GM11168 (cell line): ENCODE measurements at regions not wholly inside any gene's neighbourhood (a gene's known extent, or its start where the extent isn't known, plus 50 kb on each side); places are given as distances from the start of the nearest gene placed in this dataset.

ENCODE experiments used
- in situ Hi-C: fragments of 300-500 bp; cut with MboI; formaldehyde crosslinking; loops from one replicate; pipeline ENCODE4 v1.12.0; 2022; ENCODE audit warnings: low sequenced_read_pairs; ENCODE audit not compliant: unreplicated experiment

GRCh38 chr20:41956338-41957074, 338.3 kb upstream of the CHD6 start:
- in situ Hi-C loops = no loop called here

- in situ Hi-C loops = no loop called here
Observed at GRCh38 chr20:41952166-41952565, 334.0 kb upstream of the CHD6 start.

GRCh38 chr20:41951615-41952014, 333.4 kb upstream of the CHD6 start:
- in situ Hi-C loops = no loop called here

- in situ Hi-C loops = no loop called here
Observed at GRCh38 chr20:41939659-41940058, 321.5 kb upstream of the CHD6 start.

- in situ Hi-C loops = no loop called here
Observed at GRCh38 chr20:41938353-41938752, 320.2 kb upstream of the CHD6 start.

- in situ Hi-C loops = no loop called here
Observed at GRCh38 chr20:41935259-41935791, 317.1 kb upstream of the CHD6 start.

- in situ Hi-C loops = no loop called here
Observed at GRCh38 chr20:41932431-41932830, 314.3 kb upstream of the CHD6 start.

- in situ Hi-C loops = no loop called here
Observed at GRCh38 chr20:41927655-41928054, 309.5 kb upstream of the CHD6 start.

- in situ Hi-C loops = no loop called here
Observed at GRCh38 chr20:41927189-41927588, 309.0 kb upstream of the CHD6 start.

GRCh38 chr20:41925476-41925875, 307.3 kb upstream of the CHD6 start:
- in situ Hi-C loops = no loop called here

GRCh38 chr20:41923624-41924023, 305.4 kb upstream of the CHD6 start:
- in situ Hi-C loops = no loop called here

- in situ Hi-C loops = no loop called here
Observed at GRCh38 chr20:41913146-41913545, 295.0 kb upstream of the CHD6 start.

- in situ Hi-C loops = no loop called here
Observed at GRCh38 chr20:41910558-41910957, 292.4 kb upstream of the CHD6 start.

GRCh38 chr20:41905199-41905598, 287.0 kb upstream of the CHD6 start:
- in situ Hi-C loops = no loop called here

GRCh38 chr20:41903586-41903985, 285.4 kb upstream of the CHD6 start:
- in situ Hi-C loops = no loop called here

GRCh38 chr20:41902346-41902745, 284.2 kb upstream of the CHD6 start:
- in situ Hi-C loops = no loop called here

- in situ Hi-C loops = no loop called here
Observed at GRCh38 chr20:41900201-41900691, 282.1 kb upstream of the CHD6 start.

GRCh38 chr20:41897708-41898107, 279.5 kb upstream of the CHD6 start:
- in situ Hi-C loops = no loop called here

GRCh38 chr20:41895241-41896032, 277.3 kb upstream of the CHD6 start:
- in situ Hi-C loops = no loop called here

GRCh38 chr20:41894255-41894963, 276.2 kb upstream of the CHD6 start:
- in situ Hi-C loops = no loop called here

- in situ Hi-C loops = no loop called here
Observed at GRCh38 chr20:41892031-41892430, 273.9 kb upstream of the CHD6 start.
